Mucosa of stomach (tissue), 1 donor: ENCODE measurements at regions not wholly inside any gene's neighbourhood (a gene's known extent, or its start where the extent isn't known, plus 50 kb on each side); places are given as distances from the start of the nearest gene placed in this dataset.

Experiments used
- H3K27me3 ChIP-seq: one replicate; pipeline ENCODE4 v1.7.0; 2013; ENCODE audit warnings: mild to moderate bottlenecking, low read length; ENCODE audit not compliant: control insufficient read depth, insufficient read depth
- H3K36me3 ChIP-seq: one replicate; pipeline ENCODE4 v1.7.0; 2013; ENCODE audit warnings: low read length; ENCODE audit not compliant: control insufficient read depth, insufficient read depth
- H3K4me1 ChIP-seq: one replicate; pipeline ENCODE4 v1.7.0; 2013; ENCODE audit warnings: mild to moderate bottlenecking, low read length; ENCODE audit not compliant: control insufficient read depth, insufficient read depth
- H3K4me3 ChIP-seq: one replicate; pipeline ENCODE4 v1.7.0; 2013; ENCODE audit warnings: low read length
- H3K9ac ChIP-seq: one replicate; pipeline ENCODE4 v1.7.0; 2013; ENCODE audit warnings: mild to moderate bottlenecking, low read length, moderate library complexity
- H3K9me3 ChIP-seq: one replicate; pipeline ENCODE4 v1.7.0; 2013; ENCODE audit warnings: mild to moderate bottlenecking, low read length, moderate library complexity; ENCODE audit not compliant: control insufficient read depth
- donor health status: Pancreatic carcinoma.

DNA sequence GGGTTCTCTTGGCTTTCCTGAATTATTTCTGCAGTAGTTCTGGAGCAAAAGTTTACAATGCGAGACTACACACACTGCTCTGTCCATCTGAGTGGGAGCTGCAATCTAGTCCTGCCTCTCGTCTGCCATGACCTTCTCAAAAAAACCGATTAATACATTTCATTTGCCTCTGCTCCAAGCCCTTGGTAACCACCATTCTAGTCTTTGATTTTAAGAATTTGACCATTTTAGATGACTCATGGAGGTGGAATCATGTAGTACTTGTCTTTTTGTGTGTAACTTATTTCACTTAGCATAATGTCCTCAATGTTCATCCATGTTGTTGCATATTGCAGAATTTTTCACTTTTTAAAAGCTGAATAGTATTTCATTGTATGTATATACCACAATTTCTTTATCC lies 356.9 kb downstream of the SV2B start:
- Histone ChIP-seq H3K4me1 (no peaks in the 10 kb centered on the region), H3K27me3 (no peaks in the 10 kb centered on the region)

DNA sequence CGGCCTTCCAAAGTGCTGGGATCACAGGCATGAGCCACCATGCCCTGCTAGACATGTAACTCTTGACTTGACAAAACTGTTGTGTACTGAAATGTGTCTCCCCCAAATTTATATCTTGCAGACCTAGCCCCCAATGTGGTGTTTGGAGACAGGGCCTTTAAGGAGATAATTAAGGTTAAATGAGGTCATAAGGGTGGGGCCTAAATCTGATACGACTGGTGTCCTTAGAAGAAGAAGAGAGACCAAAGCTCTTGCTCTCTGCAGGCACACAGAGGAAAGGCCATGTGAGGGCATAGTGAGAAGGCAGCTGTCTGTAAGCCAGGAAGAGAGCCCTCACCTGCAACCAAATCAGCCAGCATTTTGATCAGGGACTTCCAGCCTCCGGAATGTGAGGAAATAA lies 361.3 kb downstream of the SV2B start:
- H3K4me3 ChIP-seq, result no peak overlapping the region
- no peaks in the 10 kb centered on the region for H3K36me3 ChIP-seq
- H3K9me3 ChIP-seq, result no peaks in the 10 kb centered on the region
- H3K27me3 ChIP-seq, result no peaks in the 10 kb centered on the region
- no peak overlapping the region for H3K9ac ChIP-seq
- H3K4me1 ChIP-seq, result no peaks in the 10 kb centered on the region

More for the DNA sequence above, 356.9 kb downstream of the SV2B start:
- H3K9me3 ChIP-seq, result no peaks in the 10 kb centered on the region
- H3K9ac ChIP-seq, result no peak overlapping the region
- H3K36me3 ChIP-seq, result no peaks in the 10 kb centered on the region
- no peak overlapping the region for H3K4me3 ChIP-seq

DNA sequence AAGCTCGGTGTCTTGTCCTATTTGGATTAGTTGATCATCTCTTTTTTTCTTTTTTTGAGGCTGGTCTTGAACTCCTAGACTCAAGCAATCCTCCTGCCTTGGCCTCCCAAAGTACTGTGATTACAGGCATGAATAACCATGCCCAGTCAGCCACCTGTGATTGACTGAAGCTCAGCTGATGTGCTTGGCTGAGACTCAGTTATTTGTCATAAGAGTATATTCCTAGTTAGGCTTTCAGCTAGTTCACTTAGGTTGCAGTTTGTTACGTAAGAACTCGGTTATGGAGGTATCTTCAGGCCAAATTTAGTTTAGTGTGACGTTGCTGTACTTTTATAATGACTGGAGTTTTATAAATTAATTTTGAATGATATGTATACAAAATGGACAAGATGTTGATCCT lies 365.0 kb downstream of the SV2B start:
- Histone ChIP-seq H3K27me3 (no peaks in the 10 kb centered on the region), H3K9ac (no peak overlapping the region), H3K4me1 (peaks cover 8% of the 10 kb centered on the region), H3K9me3 (no peaks in the 10 kb centered on the region), H3K4me3 (no peak overlapping the region), H3K36me3 (no peaks in the 10 kb centered on the region)

DNA sequence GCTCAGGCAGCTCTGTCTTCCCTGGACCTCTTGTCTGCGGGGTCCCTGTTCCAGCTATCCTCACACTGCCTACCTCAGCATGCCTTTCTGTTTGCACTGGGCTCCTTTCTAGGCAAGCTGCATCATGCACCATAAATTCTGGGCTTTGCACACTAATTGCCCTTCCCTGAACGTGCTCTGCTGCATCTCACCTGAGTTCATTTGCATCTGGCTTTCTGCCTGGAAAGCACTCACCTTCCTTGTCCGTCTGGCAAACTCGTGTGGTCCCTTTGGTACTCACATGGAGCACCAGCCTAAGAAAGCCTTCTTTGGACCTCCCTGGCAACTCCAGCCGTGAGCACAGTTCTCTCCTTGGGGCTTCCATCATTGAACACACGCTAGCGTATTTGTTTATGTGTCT lies 365.6 kb downstream of the SV2B start:
- H3K9me3 ChIP-seq, result no peaks in the 10 kb centered on the region
- no peaks in the 10 kb centered on the region for H3K36me3 ChIP-seq
- H3K27me3 ChIP-seq, result no peaks in the 10 kb centered on the region
- peaks cover 14% of the 10 kb centered on the region for H3K4me1 ChIP-seq
- no peak overlapping the region for H3K4me3 ChIP-seq
- H3K9ac ChIP-seq, result no peak overlapping the region

DNA sequence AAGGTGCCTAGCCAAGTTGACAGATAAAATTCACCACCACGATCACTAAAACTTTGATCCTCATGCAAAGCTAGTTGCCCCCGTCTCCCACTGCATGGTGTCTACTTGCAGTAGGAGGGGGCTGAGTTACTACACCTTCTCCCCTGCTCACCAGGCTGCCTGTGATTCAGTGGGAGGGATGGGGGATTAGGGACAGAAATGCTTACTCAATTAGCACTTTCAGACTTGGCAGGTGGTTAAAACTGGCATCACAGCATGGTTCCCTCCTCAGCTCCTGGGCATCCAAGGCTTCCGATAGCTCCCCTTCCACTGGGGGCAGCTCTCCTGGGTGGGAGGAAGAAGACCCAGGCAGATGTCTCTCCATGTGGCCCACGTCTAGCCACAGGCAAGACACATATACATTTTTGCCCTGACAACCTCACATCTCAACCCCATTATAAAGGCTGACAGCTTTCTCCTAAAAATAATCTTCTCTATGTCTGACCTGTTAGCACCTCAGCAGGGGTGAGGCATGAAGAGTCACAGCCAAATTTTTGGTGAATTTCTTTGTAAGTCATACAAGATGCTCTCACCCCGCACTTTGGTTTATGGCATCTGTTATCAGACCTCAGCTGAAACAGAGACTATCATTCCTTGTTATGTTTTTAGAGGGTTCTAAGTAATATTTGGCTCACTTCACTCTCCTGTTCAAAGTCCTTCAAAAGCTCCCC lies 369.0 kb downstream of the SV2B start:
- Histone ChIP-seq H3K27me3 (no peaks in the 10 kb centered on the region), H3K36me3 (no peaks in the 10 kb centered on the region), H3K9me3 (no peaks in the 10 kb centered on the region), H3K4me1 (peaks cover 14% of the 10 kb centered on the region), H3K9ac (no peak overlapping the region), H3K4me3 (no peak overlapping the region)

DNA sequence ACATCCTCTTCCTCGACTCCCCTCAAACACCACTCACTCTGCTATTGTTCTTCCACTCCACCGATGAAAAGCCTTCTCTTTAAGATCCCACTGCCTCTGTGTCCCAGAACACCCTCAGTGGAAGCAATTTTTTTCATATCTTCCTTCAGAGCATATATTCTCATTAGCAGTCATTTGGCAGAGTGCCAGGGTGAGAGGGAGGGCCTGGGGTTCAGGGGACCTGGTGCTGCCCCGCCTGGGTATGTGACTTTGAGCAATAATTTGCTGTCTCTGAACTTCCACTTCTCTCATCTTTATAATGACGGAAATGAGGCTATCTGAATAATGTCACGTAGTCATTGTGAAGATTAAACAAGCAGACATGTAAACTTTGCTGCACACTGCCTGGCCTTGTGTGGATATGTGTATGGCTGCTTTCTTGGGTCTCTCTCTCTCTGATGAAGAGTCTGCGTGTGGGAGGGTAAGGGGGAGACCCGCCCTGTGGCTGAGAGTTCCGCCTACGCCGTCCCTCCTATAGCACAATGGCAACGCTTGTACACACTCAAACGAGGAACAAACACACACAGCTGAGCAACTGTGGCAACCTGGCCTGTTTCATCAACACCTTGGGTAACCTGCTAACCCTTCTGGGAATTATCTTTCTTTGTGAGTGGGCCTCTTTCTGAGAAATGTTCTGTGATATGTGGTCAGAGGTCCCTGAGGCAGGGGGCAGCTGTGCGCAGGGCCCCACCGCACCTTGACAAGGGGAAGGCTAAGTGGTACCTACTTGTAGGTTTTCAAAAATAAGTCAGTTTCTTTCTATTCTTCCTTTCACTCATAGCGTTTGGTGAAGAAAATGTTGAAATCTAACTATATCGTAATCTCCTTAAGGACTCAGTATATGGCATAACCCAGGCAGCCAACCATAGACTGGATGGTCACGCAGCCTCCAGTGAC lies 369.8 kb downstream of the SV2B start:
- no peak overlapping the region for H3K4me3 ChIP-seq

DNA sequence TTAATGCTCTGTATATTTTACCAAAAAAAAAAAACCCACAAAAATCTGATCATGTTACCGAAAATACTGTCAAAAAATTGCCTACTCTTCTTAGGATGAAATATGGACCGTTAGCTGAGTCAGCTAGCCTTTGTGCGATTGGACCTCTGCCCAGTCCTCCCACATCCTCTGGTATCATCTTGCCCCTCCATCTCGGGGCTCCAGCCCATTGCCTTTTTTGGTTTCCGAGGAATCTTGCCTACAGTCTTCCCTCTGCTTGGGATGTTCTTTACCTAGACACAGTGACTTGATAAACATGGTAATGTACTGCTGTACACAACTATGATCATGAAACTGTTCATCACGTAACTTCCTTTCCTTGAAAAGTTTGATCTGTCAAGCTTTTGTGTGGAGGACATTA lies 371.4 kb downstream of the SV2B start:
- Histone ChIP-seq H3K4me3 (no peak overlapping the region), H3K36me3 (no peaks in the 10 kb centered on the region), H3K9me3 (no peaks in the 10 kb centered on the region), H3K9ac (no peak overlapping the region), H3K27me3 (no peaks in the 10 kb centered on the region), H3K4me1 (peaks cover 14% of the 10 kb centered on the region)

More for the DNA sequence above, 369.8 kb downstream of the SV2B start:
- Histone ChIP-seq H3K9me3 (no peaks in the 10 kb centered on the region), H3K36me3 (no peaks in the 10 kb centered on the region), H3K27me3 (no peaks in the 10 kb centered on the region), H3K9ac (no peak overlapping the region), H3K4me1 (peaks cover 14% of the 10 kb centered on the region)

DNA sequence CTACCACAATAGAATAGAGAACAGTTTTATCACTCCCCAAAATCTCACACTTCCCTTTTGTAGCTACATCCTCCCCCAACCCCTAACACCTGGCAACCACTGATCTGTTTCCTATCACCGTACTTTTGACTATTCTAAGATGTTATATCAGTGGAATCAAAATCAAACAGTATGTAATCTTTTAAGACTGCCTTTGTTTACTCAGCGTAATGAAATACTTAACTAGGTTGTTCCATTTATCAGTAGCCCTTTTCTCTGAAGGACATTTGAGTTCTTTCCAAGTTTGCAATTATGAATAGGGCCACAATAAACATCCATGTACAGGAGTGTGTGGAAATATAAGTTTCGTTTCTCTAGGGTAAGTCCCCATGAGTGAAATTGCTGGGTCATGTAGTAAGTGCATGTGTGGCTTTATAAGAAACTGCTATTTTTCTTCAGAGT lies 372.3 kb downstream of the SV2B start:
- H3K9ac ChIP-seq, result no peak overlapping the region
- H3K27me3 ChIP-seq, result no peaks in the 10 kb centered on the region
- peaks cover 14% of the 10 kb centered on the region for H3K4me1 ChIP-seq
- H3K4me3 ChIP-seq, result no peak overlapping the region
- H3K9me3 ChIP-seq, result no peaks in the 10 kb centered on the region
- H3K36me3 ChIP-seq, result no peaks in the 10 kb centered on the region

DNA sequence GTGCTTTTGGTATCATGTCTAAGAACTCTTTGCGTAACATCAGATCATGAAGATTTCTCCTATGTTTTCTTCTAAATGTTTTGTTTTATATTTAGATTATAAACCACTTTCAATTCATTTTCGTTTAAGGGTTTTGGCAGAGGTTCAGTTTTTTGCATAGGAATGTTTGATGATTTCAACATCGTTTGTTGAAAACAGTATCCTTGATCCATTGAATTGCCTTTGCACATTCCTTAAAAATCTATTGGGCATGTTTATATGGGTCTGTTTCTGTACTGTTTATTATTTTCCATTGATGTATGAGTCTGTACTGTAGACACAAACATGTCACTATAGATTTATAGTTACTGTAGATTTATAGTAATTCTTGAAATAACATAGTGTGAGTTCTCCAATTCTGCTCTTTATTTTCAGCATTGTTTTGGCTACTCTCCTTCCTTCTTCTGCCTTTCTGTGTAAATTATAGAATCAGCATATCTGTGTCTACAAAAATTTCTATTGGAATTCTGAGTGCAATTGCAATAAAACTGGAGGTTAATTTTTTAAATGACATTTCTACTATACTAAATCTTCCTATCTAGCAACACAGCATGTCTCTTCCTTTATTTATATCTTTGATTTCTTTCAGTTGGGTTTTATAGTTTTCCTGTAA lies 374.0 kb downstream of the SV2B start:
- Histone ChIP-seq H3K27me3 (no peaks in the 10 kb centered on the region), H3K4me1 (peaks cover 14% of the 10 kb centered on the region), H3K9me3 (no peaks in the 10 kb centered on the region), H3K4me3 (no peak overlapping the region), H3K9ac (no peak overlapping the region), H3K36me3 (no peaks in the 10 kb centered on the region)

DNA sequence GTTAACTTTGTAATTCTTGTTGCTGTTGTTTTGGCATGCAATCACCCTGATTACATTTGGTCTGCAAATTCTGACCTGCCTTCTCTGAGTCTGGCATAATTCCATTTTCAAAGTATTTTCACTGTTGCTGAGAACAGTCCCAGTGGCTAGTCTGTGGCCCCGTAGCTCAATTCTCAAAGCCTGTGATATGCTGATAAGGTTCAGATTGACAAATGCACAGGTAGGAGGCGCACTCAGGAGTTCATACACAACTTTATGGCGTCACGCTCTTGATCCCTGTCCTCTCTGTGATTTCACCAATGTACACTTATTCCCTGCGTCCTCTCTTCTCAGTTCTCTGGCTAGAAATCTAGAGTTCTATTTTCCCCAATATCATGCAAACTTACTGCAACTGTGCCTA lies 376.6 kb upstream of the SLCO3A1 start:
- Histone ChIP-seq H3K4me3 (no peak overlapping the region), H3K9me3 (no peaks in the 10 kb centered on the region), H3K36me3 (no peaks in the 10 kb centered on the region), H3K27me3 (no peaks in the 10 kb centered on the region), H3K4me1 (no peaks in the 10 kb centered on the region), H3K9ac (no peak overlapping the region)

DNA sequence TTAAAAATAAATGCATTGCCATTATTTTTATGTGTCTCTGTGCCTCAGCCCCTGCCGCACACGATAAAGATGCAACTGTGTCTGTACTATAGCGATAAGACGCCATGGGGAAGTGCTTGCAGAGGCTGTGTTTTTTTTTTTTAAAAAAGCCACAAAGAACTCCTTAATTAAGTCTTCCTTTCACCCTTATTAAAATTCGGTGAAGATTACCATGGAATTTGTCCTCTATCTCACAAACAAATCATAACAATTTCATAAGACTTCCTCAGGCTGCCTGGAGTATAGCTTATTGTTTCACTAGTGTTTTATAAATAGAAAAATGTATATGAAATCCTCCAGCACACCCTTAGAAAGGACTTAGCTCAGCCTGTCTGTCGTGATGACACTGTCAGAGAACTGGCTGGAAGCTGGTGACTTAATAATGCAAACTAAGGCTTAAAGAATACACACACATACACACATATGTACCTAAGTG lies 374.8 kb upstream of the SLCO3A1 start:
- Histone ChIP-seq H3K36me3 (no peaks in the 10 kb centered on the region), H3K9ac (no peak overlapping the region), H3K4me3 (no peak overlapping the region), H3K9me3 (no peaks in the 10 kb centered on the region), H3K4me1 (no peaks in the 10 kb centered on the region), H3K27me3 (no peaks in the 10 kb centered on the region)

DNA sequence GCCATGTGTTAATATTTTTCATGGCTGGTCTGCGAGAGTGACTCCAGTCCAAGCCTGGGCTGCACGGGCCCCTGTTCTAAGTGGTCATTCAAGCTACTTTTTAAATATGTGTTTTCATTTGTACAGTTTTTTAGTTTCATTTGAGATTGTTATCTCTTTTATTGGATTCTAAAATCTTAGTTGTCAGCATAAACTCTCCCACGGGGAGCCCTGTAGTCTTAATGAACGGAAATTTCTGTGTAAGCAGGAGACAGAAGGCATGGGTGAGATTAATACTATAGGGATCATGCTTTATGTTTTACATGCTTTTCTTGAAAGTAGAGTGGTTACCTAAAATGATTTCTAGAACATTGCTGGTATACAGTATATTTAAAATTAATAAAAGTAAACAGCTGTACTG lies 373.1 kb upstream of the SLCO3A1 start:
- Histone ChIP-seq H3K9me3 (no peaks in the 10 kb centered on the region), H3K27me3 (no peaks in the 10 kb centered on the region), H3K4me1 (no peaks in the 10 kb centered on the region), H3K9ac (no peak overlapping the region), H3K36me3 (no peaks in the 10 kb centered on the region), H3K4me3 (no peak overlapping the region)
